ENCODE measurements at regions not wholly inside any gene's neighbourhood (a gene's known extent, or its start where the extent isn't known, plus 50 kb on each side); places are given as distances from the start of the nearest gene placed in this dataset.

- DNase-seq = no peak
These were observed 874.1 kb downstream of the GRM8 start for GRCh38 chr7:126378642-126379041.

GRCh38 chr7:126370038-126370668 is 882.6 kb downstream of the GRM8 start:
- no peak for DNase-seq

DNA sequence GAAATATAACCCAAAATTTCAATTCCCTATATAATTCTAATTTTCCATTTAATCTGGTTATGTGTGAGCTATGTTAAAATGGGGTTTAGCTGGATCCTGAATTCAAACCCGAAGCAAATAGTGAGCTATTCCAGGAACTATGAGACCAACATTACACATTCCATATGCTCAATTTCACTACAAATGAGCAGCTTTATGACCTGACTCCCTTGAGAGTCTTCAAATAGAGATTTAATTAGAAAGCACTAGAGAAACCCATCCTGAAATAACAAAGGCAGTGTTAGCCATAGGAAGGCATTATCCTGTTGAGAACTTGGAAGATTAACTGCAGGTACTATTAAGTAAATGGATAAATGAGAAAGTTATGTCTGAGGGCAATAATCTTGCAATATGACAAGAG is 890.0 kb downstream of the GRM8 start:
- no peak for DNase-seq

GRCh38 chr7:126361183-126361582 is 891.6 kb downstream of the GRM8 start:
- no peak for DNase-seq

GRCh38 chr7:126339813-126340212 is 912.9 kb downstream of the GRM8 start:
- DNase-seq = no peak

GRCh38 chr7:126305671-126306070 is 947.1 kb downstream of the GRM8 start:
- DNase-seq = no peak

- no peak for DNase-seq
These were observed 948.8 kb downstream of the GRM8 start for GRCh38 chr7:126303926-126304325.

GRCh38 chr7:126302639-126303038 is 950.1 kb downstream of the GRM8 start:
- no peak for DNase-seq

- DNase-seq = no peak
These were observed 966.4 kb downstream of the GRM8 start for GRCh38 chr7:126286317-126286716.

DNA sequence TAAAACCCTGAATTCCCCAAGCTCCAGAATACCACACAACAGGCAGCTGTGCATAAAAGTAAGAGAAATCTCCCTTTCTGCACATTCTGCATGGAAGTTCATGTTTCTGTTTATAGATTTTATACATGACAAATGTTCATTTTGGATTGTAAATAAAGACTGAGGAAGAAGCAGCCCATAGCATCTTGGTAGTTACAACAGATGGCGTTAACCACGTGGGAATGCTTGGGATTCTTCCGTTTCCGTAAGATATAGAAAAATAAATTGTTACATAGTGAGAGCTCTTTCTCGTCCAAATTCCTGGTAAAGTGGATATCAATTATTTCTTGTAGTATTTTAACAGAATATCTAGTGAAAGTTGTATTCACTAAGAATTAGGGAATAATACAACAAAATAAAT is 1016.5 kb downstream of the GRM8 start:
- DNase-seq = no peak

GRCh38 chr7:126228356-126229061 is 1024.2 kb downstream of the GRM8 start:
- DNase-seq = no peak

DNA sequence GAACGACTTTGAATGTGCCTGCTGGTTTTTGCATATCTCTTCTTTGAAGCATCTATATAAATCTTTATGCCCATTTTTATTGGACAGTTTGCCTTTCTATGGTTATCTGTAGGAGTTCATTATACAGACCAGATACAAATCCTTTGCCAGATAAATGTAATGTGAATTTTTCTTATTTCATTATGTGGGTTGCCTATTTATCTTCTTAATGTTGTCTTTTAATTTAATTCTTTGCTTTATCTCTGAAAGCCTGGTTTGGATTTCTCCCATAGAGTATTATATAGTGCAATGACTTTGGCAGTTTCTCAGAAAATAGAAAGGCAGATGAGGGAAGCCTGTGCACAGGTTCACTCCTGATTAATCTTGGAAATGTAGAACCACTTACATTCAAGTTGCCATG is 1025.1 kb downstream of the GRM8 start:
- no peak for DNase-seq

- DNase-seq = no peak
These were observed 1025.7 kb downstream of the GRM8 start for GRCh38 chr7:126227055-126227454.

GRCh38 chr7:126223729-126224128 is 1029.0 kb downstream of the GRM8 start:
- DNase-seq = no peak

- no peak for DNase-seq
These were observed 1030.0 kb downstream of the GRM8 start for GRCh38 chr7:126222782-126223181.

- DNase-seq = no peak
These were observed 1037.0 kb downstream of the GRM8 start for GRCh38 chr7:126215785-126216184.

GRCh38 chr7:126213876-126214275 is 1038.9 kb downstream of the GRM8 start:
- no peak for DNase-seq

DNA sequence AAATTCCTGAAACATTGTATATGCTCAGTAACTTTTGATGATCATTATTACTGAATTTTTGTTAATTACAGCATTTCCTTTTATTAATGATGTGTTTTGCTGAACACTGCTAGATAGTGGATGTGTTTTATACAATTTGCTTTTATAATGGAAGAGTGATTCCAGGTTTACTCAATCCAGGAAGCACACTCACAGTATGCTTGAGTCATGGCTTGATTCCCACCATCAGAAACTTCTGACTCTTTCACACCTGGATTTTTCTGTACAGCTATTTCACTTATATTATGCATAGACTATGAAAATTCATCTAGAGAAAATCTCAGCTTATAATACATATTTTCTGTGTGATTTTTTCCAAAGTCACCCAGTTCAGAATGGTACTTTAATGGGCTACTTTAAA is 1040.9 kb downstream of the GRM8 start:
- no peak for DNase-seq

- no peak for DNase-seq
These were observed 1042.0 kb downstream of the GRM8 start for GRCh38 chr7:126210707-126211106.

GRCh38 chr7:126203185-126203584 is 1049.6 kb downstream of the GRM8 start:
- no peak for DNase-seq

DNA sequence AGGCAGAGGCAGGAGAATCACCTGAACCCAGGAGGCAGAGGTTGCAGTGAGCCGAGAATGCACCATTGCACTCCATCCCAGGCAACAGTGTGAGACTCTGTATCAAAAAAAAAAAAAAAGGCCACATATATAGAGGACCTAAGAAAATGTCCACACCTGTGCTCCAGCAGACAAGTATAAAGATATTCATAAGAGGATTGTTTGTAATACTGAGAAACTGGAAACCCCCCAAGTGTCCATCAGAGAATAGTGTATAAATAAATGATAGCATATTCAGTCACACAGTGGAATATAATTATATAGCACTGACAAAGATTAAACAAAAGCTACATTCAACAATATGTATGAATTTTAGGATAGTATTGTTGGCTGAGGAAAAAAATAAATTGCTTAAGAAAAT is 1050.6 kb downstream of the GRM8 start:
- no peak for DNase-seq

- no peak for DNase-seq
These were observed 1066.7 kb downstream of the GRM8 start for GRCh38 chr7:126185959-126186580.

- DNase-seq = no peak
These were observed 1072.8 kb downstream of the GRM8 start for GRCh38 chr7:126179916-126180315.

- no peak for DNase-seq
These were observed 1073.9 kb downstream of the GRM8 start for GRCh38 chr7:126178865-126179264.
